HG03103 (cell line): ENCODE measurements at regions not wholly inside any gene's neighbourhood (a gene's known extent, or its start where the extent isn't known, plus 50 kb on each side); places are given as distances from the start of the nearest gene placed in this dataset.
A peak's percentile ranks its signal among the peaks of the same experiment; 100 is the strongest.
"Not testable (repeated sequence)": the region's sequence is repeated elsewhere in the genome, so short reads cannot be mapped to it uniquely, and the experiment has no call there.

Experiments
- ATAC-seq: cut with Tn5 transposase; IDR thresholded peaks from one replicate; pipeline ENCODE4 v1.9.1; 2021; ENCODE audit warnings: low read depth; ENCODE audit not compliant: unreplicated experiment

DNA sequence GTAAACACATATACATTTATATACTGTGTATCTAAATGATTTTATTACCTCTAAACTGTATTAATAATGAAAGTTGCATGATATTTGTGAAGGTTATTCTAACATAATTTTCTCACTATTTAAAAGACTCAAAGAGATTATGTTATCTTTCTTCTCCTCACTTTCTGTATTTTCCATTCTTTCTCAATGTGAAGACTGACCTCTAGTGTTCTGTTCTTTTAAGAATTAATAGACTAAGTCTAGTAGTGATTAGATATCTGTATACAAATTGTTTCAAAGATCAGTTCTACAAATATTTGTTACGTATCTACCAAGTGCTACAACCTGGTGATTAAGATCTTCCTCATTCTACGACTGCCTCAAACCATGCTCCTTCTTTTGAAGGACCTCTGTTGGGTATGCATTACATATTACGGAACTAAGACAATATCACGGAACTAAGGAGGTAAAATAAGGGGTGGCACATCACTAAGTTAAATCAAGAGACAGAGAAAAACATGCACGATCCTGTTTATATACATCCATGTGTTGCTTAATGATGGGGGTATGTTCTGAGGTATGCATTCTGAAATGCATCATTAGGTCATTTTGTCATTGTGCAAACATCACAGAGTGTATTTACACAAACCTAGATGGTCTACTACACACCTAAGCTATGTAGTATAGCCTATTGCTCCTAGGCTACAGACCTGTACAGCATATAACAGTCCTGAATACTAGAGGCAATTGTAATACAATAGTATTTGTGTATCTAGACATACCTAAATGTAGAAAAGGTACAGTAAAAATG lies 161.5 kb upstream of the KBTBD8 start:
- ATAC-seq = no peak

DNA sequence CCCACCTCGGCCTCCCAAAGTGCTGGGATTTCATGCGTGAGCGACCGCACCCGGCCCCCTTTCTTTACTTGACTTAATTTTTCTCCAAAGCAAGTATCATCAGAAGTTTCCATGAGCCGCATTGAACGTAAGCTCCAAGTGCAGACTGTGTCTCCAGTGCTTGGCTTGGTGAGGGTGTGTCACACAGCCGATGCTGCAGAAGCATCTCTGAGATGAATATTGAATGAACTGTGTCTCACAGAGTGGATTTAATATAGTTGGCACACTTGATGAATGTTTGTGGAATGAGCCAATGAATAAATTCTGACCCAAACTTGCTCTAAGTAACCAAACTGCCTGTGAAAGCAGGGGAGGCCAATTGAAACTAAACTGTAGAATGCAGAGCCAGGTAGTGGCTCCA lies 159.4 kb upstream of the KBTBD8 start:
- ATAC-seq = no peak

DNA sequence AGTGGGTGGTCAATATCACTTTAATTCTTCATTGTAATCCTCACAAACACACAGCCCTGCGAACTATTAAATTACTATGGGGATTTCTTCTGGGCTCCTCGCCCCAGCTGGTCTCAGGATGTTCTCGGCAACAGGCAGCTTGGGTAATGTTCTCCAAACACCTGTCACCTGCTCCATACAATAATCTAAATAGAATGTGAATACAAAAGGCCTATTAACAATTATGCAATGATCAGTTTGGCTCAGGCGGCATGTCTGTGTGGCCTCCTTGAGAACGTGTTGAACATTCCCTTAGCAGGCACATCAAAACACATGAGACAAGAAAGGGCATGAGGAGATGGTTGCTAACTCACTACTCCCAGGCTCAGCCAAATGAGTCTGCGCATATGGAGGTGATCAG lies 158.6 kb upstream of the KBTBD8 start:
- ATAC-seq = no peak

DNA sequence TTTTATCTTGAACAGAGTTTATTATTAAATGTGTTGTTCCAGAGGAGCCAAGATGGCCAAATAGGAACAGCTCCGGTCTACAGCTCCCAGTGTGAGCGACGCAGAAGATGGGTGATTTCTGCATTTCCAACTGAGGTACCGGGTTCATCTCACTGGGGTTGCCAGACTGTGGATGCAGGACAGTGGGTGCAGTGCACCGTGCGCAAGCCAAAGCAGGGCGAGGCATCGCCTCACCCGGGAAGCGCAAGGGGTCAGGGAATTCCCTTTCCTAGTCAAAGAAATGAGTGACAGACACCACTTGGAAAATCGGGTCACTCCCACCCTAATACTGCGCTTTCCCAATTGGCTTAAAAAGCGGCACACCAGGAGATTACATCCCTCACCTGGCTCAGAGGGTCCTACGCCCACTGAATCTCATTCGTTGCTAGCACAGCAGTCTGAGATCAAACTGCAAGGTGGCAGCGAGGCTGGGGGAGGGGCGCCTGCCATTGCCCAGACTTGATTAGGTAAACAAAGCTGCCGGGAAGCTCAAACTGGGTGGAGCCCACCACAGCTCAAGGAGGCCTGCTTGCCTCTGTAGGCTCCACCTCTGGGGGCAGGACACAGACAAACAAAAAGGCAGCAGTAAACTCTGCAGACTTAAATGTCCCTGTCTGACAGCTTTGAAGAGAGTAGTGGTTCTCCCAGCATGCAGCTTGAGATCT lies 155.2 kb upstream of the KBTBD8 start:
- not testable (repeated sequence) for ATAC-seq

DNA sequence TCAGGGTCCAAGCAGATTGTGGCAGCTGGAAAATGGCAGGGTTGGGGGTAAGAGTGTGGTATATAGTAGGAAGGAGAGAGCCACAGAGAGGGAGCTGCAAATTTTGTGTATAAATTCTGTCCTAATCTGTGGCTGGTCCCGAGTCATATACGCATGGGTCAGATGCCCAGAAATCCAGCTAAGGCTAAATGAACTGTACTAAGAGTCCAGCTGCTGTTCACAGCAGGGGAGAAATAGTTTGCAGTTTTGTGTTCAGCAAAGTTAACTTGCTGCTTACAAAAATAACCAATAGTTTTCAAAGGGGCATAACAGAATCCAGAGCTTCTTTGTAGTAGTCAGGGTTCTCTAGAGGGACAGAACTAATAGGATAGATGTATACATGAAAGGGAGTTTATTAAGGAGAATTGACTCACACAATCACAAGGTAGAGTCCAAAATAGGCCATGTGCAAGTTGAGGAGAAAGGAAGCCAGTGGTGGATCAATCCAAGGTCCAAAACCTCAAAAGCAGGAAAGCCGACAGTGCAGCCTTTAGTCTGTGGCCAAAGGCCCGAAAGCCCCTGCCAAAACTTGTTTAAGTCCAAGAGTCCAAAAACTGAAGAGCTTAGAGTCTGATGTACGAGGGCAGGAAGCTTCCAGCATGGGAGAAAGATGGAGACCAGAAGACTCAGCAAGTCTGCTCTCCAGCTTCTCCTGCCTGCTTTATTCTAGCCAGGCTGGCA lies 146.1 kb upstream of the KBTBD8 start:
- no peak for ATAC-seq

DNA sequence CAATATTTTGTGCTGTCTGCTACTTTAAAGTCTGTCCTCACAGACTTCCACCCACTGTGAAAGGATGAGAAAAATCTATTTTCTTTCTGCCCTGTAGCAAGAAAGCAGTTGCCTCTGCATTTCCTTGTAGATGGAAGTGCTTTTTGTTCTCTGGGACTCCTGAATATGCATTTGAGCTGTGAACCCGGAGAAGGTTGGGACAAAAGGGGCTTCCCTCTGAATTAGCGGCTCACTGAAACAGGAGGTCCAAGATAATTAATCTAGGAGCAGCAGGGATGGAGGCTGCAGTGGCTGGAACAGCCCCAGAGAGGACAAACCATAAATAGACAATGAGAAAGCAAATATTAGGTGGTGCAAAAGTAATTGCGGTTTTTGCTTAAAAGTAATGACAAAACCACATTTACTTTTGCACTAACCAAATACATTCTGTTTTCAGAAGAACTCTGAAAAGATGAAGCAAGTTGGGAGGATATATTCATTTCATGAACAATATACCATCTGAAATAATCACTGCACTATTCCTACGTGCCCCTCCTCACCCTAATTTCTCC lies 143.4 kb upstream of the KBTBD8 start:
- no peak for ATAC-seq

DNA sequence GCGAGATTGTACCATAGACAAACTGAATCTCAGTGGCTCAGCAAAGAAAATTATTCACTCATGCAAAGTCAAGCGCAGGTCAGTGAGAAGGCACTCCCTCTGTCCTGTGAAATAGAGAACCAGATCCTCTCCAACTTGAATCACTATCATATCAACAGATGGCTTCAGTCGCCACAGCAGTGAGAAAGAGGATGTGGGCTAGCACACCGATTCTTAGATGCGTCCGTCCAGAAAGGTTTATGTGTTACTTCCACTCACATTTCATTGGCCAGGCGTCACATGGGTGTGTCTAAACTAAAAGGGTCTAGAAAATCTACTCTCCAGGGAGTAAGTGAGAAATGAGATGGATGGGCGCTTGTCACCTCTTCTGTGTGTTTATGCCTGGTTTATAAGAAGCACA lies 141.6 kb upstream of the KBTBD8 start:
- ATAC-seq = peak; percentile 93

DNA sequence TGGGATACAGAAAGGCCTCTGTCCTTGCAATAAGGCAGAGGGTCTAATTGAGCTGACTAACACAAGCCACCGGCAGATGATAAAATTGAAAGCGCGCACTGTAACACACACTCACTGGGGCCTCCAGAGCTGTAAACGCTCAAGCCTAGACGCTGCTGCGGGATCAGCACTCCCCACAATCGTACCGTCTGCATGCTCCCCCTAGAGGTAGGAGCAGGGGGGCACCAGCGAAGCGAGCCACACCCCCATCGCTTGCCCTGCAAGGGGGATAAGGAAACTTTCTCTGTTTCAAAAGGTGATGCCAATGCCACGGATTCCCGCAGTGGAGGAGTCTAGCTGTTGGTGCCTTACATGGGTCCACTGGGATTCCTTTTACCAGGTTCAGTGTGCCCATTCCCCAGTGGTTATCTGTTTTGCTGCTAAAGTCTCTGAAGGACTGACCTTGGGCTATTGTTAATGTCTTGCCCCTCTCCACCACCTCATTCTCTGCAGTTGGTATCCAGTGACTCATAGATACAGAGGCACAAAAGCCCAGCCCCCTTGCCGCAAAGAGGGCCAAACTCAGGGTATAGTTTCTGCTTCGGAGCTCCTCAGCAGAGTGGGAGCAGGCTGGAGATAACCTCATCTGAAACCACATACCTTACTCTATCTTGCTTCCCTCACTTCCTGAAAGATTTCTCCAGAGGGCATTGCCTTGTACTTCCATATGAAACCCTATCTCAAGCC lies 139.3 kb upstream of the KBTBD8 start:
- no peak for ATAC-seq

DNA sequence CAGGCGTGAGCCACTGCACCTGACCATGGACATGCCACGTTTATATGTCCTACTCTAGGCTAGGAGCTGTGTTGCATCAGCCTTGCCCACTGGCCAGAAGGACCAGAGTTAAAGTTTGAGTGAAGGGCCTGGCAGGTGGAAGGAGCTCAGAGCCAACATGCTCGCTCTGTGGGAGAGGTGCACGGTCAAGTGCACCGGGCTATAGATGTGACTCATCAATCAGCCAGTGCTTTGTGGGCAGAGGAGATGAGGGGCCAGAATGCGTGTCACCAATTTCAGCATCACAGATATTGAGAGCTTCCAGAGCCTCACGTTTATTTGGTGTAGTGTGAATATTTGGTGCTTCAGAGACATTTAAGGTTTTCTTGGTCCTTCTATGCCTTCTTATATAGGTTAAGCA lies 137.3 kb upstream of the KBTBD8 start:
- ATAC-seq = no peak

DNA sequence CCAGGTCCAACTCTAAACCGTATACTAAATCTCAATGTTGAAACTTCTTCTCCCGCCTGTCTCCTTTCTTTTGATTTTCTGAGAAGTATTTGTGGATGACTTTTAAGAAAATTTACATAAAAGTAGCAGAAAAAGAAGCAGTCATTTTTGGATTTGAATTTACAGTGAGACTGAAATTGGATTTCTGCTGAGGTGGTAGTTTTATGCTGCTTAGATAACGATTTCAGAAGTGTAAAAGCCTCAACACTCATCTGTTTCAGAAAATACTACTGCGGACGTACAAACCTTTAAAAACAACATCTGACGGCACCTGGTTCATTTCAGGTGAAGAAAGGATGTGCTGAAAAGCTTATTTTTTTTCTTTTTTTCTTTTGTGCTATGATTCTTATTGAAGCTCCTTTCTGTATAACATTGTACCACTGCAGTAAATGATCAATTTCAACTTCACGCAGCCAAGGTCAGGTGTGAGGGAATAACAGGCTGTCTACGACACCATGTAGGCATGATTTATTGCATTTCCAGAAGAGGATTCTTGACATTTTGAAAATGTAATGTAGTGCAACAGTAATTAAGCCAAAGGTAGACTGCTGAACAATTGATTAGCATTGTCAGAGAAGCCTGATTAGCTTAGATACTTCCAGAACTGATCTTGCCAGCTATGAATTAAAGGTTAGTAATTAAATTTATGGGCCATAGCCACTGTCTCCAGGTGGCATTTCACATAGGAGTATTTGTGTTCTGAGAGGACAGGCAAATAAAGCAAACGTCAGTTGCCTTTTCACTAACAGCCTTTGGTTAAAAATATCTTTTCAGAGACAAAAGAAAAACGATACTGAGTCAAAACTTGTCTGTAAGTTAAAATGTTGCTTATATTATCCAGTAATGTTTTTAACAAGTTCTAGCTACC lies 134.6 kb upstream of the KBTBD8 start:
- ATAC-seq = no peak

DNA sequence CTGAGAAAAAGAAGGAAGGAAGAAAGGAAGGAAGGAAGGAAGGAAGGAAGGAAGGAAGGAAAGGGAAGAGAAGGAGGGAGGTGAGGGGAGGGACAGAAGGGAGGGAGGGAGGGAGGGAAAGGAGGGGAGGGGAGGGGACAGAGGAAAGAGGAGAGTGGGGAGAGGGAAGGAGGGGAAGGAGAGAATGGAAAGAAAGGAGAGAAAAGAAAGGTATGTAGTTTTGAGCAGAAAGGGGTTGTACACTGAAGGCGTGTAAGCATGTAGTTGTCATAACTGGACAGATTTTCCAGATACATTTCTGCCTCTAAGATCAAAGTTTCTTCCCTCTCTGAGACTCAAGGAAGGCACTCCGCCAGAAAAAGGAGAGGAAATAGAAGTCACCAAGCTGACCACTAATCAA lies 113.4 kb upstream of the KBTBD8 start:
- ATAC-seq = no peak

DNA sequence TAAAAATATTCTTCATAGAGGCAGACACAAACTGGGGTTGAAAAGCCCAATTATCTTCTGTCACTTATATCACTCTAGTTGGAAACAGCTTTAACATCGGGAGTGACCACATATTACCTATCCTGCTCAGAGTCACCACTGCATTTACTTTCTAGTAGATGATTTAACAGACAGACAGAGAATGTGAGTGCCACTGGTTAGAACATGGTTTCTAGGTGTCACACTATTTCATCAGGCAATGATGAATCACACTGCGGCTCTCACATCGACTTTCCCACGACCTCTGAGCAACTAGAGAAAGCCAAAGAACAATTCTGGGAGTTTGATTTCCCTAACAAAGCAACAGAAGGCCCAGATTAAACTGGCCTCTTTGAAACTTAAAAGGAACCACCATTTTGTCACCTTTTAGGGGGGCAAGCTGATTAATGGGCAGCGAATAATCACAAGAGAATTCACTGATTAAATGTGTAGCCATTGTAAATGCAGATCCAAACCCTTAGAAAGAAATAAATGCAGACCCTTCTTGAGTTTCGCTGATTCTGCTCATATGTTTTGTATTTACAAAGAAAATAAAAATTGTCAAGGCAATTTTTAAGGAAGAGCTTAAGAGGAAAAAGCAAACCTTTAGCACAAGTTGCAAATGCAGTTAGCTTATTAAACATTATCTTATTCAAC lies 112.6 kb upstream of the KBTBD8 start:
- no peak for ATAC-seq

DNA sequence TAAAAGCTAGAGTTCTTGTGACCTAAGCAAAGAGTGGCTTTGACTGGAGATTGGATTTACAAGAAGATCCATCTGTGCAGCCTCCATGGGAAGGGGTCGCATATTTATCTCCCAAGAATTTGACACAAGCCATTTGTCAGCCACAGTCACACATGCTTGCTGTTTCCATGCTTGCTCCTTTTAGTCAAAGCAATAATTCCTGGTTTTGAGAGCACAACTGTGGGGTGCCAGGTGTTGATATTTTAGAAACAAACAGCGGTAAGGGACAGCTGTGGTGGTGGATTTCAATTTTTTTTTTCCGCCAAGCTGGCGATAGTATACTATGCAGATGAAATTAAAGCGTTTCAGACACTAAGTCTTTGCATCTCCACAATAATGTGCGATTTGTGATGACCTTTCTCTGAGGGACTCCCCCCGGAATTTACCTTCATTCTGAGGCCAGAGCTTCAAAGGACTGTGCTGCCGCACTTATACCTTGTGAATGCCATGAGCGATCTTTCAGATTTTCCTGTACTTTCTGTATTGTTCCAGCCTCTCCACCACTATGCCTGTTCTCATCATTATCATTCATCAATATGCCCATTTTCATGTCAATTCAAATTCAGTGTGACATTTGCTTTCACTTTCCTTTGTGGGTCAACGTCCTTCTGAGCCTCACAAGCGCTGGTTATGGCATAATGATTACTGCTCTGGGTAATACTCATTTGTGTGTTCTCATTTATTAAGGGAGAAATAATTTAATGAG lies 108.2 kb upstream of the KBTBD8 start:
- ATAC-seq = no peak

DNA sequence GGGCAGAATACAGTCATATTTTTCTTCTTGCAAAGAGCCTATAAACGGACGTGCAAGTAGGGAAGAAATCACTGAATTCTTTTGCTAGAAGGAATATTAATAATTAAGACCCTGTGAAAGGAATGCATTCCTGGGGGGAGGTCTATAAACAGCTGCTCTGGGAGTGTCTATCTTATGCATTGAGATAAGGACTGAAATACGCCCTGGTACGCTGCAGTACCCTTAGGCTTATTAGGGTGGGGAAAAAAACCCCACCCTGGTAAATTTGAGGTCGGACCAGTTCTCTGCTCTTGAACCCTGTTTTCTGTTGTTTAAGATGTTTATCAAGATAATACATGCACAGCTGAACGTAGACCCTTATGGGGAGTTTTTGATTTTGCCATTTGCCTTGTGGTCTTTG lies 100.0 kb upstream of the KBTBD8 start:
- ATAC-seq = no peak

DNA sequence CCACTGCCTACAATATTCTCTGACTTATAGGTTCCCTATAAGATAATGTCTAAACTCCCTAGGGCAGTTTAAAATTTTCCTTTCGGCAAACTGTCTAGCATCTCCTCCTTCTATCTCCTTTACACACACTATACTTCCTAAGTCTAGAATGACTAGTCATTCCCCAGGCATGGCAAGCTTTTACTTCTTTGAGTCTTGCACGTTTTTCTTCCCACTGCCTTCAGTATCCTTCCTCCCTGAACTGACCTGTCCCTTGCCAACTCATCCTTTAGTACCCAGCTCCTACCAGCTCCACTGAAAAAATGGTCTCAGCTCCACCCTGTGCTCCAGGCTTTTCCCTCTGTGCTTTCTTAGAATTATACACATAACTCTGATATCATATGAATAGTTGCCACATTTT lies 93.8 kb upstream of the KBTBD8 start:
- ATAC-seq = no peak

DNA sequence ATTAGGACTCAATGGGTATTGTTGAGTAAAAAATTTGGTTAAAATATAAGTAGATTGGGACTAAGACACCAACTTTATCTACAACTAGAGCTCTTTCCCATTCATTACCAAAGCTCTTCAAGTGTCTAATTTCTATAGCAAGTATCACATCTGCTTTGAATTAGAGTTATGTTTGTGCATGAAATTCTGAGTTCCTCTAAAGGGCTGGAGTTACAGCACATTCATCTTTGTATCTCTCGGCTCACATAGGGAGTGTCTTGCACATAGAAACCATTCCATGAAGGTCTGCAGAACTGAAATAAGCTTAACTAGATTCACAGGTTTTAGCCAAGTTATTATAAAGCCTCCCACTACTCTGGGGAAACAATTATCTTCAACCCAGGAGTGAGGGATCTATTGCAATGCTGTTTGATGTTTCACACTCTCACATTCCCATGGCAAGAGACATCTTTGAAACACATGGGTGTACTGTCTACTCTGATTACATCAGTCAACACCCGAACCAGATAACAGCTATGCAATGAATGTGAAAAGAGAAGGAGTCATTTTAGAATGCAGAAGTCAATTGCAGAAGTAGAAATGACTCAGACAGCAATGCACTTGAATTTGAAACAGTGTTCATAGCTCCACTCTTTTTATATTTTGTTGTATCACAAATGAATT lies 93.1 kb upstream of the KBTBD8 start:
- no peak for ATAC-seq

DNA sequence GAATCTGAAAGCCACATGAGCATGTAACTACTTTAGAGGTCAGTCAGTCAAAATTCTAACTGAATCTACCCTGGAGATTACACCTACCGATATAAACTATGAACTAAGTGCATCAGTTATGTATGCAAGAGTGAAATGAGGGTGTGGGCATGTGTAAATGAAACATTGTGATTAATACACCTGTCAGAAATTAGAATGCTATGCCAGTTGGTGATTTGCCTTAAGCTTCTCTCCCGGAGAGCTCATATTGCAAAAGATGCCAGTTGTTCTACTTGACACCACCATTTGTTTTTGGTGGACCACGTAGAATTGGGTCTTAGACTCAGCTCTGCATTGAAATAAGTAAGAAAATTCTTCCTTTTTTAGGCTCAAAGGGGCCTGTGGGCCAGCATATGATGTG lies 91.0 kb upstream of the KBTBD8 start:
- ATAC-seq = no peak
